ENCODE measurements at regions not wholly inside any gene's neighbourhood (a gene's known extent, or its start where the extent isn't known, plus 50 kb on each side); places are given as distances from the start of the nearest gene placed in this dataset.

- no peak for TF ChIP-seq CTCF (IDR thresholded peaks at IDR 0.05)
- no peak for TF ChIP-seq POLR2A (IDR thresholded peaks at IDR 0.05)
- TF ChIP-seq POLR2AphosphoS5 (IDR thresholded peaks at IDR 0.05): no peak
- no peak for TF ChIP-seq EP300 (IDR thresholded peaks at IDR 0.05)
These were observed 357.1 kb downstream of the BCL11B start for GRCh38 chr14:98914942-98915341.
